Heart left ventricle (tissue), 13 donors: ENCODE measurements at regions not wholly inside any gene's neighbourhood (a gene's known extent, or its start where the extent isn't known, plus 50 kb on each side); places are given as distances from the start of the nearest gene placed in this dataset.

Experiments used
- POLR2A ChIP-seq, 2 donors: fragments of 450-650 bp; IDR thresholded peaks; one replicate each; pipeline ENCODE4 v1.6.1; 2017; ENCODE audit warnings: antibody characterized with exemption in 2 of 2, mild to moderate bottlenecking in 2 of 2, moderate library complexity in 2 of 2
- TF ChIP-seq, protein P1 (sequence below), 12 donors: fragments of 200-600 bp; sonication (generic) in 4 of 12; IDR thresholded peaks; one replicate each; pipeline versions ENCODE4 v1.5.0 to v1.8.0; 2018 to 2022; ENCODE audit warnings: antibody characterized with exemption in 12 of 12, mild to moderate bottlenecking in 5 of 12
- donor health status: ischemic (EF 13 %, LVEDD 7.1; RV severe dilation, severe dysfunction).
- donor health status: DM: no; HTN: yes; CAD: no.
- donor health status: DM: no; HTN: no; CAD: no.
- donor health status: ischemic (EF 25% LVEDD 6.9; RV normal size, moderate dysfunction).
- donor health status: ischemic (EF 25% LVEDD 5.7; RV mildly dilated, moderate dysfunction).
- donor health status: ischemic (EF 35%, LVEDD 5.7; RV mildly dilated, moderate dysfunction).
- donor health status: nonischemic (EF 11% LVEDD 7.7; RV severe dilation, severe dysfunction).
- donor health status: DM: yes; HTN: yes; CAD: no.
- donor health status: PGD.
- donor health status: ischemic (EF 29% LVEDD 5.4; RV normal size, mild dysfunction).
- donor health status: nonischemic (EF 23%, LVEDD 6.1; RV moderate dilation, normal function).

GRCh38 chr4:10245751-10246150 is 129.2 kb upstream of the WDR1 start:
- TF ChIP-seq, protein P1, sequence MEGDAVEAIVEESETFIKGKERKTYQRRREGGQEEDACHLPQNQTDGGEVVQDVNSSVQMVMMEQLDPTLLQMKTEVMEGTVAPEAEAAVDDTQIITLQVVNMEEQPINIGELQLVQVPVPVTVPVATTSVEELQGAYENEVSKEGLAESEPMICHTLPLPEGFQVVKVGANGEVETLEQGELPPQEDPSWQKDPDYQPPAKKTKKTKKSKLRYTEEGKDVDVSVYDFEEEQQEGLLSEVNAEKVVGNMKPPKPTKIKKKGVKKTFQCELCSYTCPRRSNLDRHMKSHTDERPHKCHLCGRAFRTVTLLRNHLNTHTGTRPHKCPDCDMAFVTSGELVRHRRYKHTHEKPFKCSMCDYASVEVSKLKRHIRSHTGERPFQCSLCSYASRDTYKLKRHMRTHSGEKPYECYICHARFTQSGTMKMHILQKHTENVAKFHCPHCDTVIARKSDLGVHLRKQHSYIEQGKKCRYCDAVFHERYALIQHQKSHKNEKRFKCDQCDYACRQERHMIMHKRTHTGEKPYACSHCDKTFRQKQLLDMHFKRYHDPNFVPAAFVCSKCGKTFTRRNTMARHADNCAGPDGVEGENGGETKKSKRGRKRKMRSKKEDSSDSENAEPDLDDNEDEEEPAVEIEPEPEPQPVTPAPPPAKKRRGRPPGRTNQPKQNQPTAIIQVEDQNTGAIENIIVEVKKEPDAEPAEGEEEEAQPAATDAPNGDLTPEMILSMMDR (IDR thresholded peaks at IDR 0.05): no peak
- no peak for TF ChIP-seq POLR2A (IDR thresholded peaks at IDR 0.05)
